Colonic mucosa (tissue), 4 donors: ENCODE measurements at regions not wholly inside any gene's neighbourhood (a gene's known extent, or its start where the extent isn't known, plus 50 kb on each side); places are given as distances from the start of the nearest gene placed in this dataset.

Source experiments
- DNase-seq: peaks from one replicate; pipeline ENCODE4 v3.0.0-alpha.2; 2020
- H3K27ac ChIP-seq: fragments of 200-600 bp; one replicate; pipeline ENCODE4 v1.8.0; 2021
- H3K27me3 ChIP-seq: fragments of 200-600 bp; one replicate; pipeline ENCODE4 v1.8.0; 2021
- H3K36me3 ChIP-seq: fragments of 200-600 bp; one replicate; pipeline ENCODE4 v1.8.0; 2021
- H3K4me1 ChIP-seq: fragments of 200-600 bp; one replicate; pipeline ENCODE4 v1.8.0; 2021; ENCODE audit warnings: mild to moderate bottlenecking
- H3K4me3 ChIP-seq: fragments of 200-600 bp; one replicate; pipeline ENCODE4 v1.8.0; 2021
- H3K9ac ChIP-seq, 2 donors: one replicate each; pipeline ENCODE4 v1.7.0; 2013; ENCODE audit warnings: control low read depth in 2 of 2, low read depth in 2 of 2, low read length in 2 of 2
- H3K9me3 ChIP-seq: fragments of 200-600 bp; one replicate; pipeline ENCODE4 v1.8.0; 2021
- CTCF ChIP-seq: fragments of 200-600 bp; IDR thresholded peaks from one replicate; pipeline ENCODE4 v1.8.0; 2022; ENCODE audit warnings: antibody characterized with exemption, mild to moderate bottlenecking
- intact Hi-C: fragments of 100-400 bp; cut with DNase I; formaldehyde crosslinking; loops from one replicate; pipeline ENCODE4 v1.14.1; 2022
- donor health status: healthy.
- donor health status: DM: no; HTN: no; CAD: no.
- donor health status: DM: no; HTN: no; CAD: no.

- Histone ChIP-seq H3K4me1 (no peaks in the 10 kb centered on the region), H3K27ac (no peak overlapping the region), H3K27me3 (no peaks in the 10 kb centered on the region), H3K9ac (no peak overlapping the region), H3K4me3 (no peak overlapping the region), H3K36me3 (no peaks in the 10 kb centered on the region), H3K9me3 (no peaks in the 10 kb centered on the region)
- no peak for DNase-seq
- intact Hi-C loops, result no loop called here
- no peak for TF ChIP-seq CTCF
Observed at GRCh38 chr6:165031502-165031901, 277.9 kb downstream of the C6orf118 start.

GRCh38 chr6:165025040-165025439 is 284.4 kb downstream of the C6orf118 start:
- Histone ChIP-seq H3K27ac (no peak overlapping the region), H3K27me3 (no peaks in the 10 kb centered on the region), H3K9ac (no peak overlapping the region), H3K9me3 (no peaks in the 10 kb centered on the region), H3K4me3 (no peak overlapping the region), H3K36me3 (no peaks in the 10 kb centered on the region), H3K4me1 (no peaks in the 10 kb centered on the region)
- intact Hi-C loops, result no loop called here
- no peak for DNase-seq
- TF ChIP-seq CTCF, result no peak

DNA sequence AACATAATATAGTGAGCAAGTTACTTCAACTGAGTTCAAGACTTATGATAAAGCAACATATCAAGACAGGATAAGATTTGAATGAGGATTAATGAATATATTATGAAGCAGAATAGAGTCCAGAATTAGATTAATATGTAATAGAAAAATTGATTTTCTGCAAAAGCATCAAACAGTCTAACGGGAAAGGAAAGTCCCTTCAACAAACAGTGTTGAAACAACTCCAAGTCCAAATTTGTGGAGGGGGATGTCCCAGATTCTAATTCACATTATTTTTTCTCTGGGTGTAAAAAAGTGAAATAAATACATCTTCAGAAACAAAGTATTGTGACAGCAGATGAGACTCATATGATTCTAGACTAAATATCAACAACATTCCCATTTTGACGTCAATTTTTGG is 289.7 kb downstream of the C6orf118 start:
- intact Hi-C loops, result no loop called here
- no peaks in the 10 kb centered on the region for H3K36me3 ChIP-seq
- no peak overlapping the region for H3K9ac ChIP-seq
- no peak overlapping the region for H3K4me3 ChIP-seq
- DNase-seq, result no peak
- H3K27ac ChIP-seq, result no peak overlapping the region
- no peaks in the 10 kb centered on the region for H3K4me1 ChIP-seq
- no peak for TF ChIP-seq CTCF
- no peaks in the 10 kb centered on the region for H3K27me3 ChIP-seq
- H3K9me3 ChIP-seq, result no peaks in the 10 kb centered on the region

DNA sequence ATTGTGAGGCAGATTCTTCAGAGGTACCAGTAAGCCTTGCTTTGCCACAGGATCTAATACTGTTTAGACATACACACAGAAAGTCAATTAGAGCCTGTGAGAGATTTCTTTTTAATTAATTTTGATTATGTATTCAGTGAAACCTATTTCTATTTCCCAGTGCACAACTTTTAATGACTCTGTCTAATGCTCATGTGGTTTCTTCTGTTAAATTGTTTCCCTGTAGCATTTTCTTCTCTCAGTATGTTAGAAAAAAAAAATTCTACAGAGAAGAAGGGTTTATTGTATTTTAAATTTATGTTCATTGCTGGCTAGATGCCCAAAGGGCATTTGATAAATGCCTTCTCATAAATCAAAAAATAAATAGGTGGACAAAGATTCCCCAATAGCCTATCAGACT is 293.7 kb downstream of the C6orf118 start:
- no peaks in the 10 kb centered on the region for H3K36me3 ChIP-seq
- H3K27ac ChIP-seq, result no peak overlapping the region
- no peak for TF ChIP-seq CTCF
- H3K9me3 ChIP-seq, result no peaks in the 10 kb centered on the region
- DNase-seq, result no peak
- H3K27me3 ChIP-seq, result no peaks in the 10 kb centered on the region
- no peaks in the 10 kb centered on the region for H3K4me1 ChIP-seq
- no peak overlapping the region for H3K9ac ChIP-seq
- H3K4me3 ChIP-seq, result no peak overlapping the region
- intact Hi-C loops, result no loop called here

DNA sequence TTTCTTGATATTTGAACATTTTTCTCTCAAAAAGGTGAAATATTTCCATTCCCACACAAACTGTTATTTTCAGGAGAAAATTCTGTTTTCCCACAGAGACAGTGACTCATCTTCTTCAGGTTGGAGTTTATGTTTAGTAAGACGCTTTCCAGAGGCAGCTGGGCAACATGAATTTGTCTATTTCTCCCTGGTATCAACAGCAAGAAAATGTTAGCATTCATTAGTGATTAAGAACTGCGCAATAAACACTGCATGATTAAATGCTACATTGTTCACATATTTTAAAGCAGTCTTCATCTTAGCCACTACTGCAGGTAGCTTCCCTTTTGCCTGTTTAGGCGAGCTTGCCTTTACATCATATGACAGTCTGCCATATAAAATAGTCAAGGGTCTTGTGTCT is 295.7 kb downstream of the C6orf118 start:
- TF ChIP-seq CTCF, result no peak
- Histone ChIP-seq H3K9ac (no peak overlapping the region), H3K4me3 (no peak overlapping the region), H3K36me3 (no peaks in the 10 kb centered on the region), H3K27ac (no peak overlapping the region), H3K4me1 (no peaks in the 10 kb centered on the region), H3K9me3 (no peaks in the 10 kb centered on the region), H3K27me3 (no peaks in the 10 kb centered on the region)
- intact Hi-C loops, result no loop called here
- DNase-seq, result no peak

DNA sequence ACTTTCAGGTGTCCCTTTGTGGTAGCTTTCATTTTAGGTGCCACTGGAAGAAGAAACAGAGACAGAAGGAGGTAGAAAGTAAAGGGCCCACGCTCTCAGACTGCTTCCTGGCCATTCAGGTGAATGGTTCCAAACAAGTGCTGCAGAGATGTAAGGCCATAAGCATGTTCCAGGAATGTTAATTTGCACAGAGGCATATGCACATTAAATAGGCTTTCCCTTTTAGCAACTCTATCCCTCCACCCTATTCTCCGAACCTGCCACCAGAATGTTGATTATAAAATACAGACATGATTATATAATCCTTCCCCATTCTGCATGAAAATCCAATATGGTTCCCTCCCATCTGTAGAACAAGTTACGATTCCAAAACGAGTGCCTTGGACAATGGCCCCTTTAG is 297.2 kb downstream of the C6orf118 start:
- DNase-seq, result no peak
- intact Hi-C loops, result no loop called here

More for the DNA sequence above, 297.2 kb downstream of the C6orf118 start:
- Histone ChIP-seq H3K27me3 (no peaks in the 10 kb centered on the region), H3K4me3 (no peak overlapping the region), H3K9ac (no peak overlapping the region), H3K4me1 (no peaks in the 10 kb centered on the region), H3K36me3 (no peaks in the 10 kb centered on the region), H3K9me3 (no peaks in the 10 kb centered on the region), H3K27ac (no peak overlapping the region)
- no peak for TF ChIP-seq CTCF
